Sciatic nerve (tissue), 2 donors: ENCODE measurements at regions not wholly inside any gene's neighbourhood (a gene's known extent, or its start where the extent isn't known, plus 50 kb on each side); places are given as distances from the start of the nearest gene placed in this dataset.

ENCODE experiments used
- ATAC-seq: fragments of 200-7000 bp; cut with Tn5 transposase; one replicate; pipeline ENCODE4 v1.9.1; 2020; ENCODE audit warnings: mild to moderate bottlenecking, moderate library complexity
- DNase-seq: peaks from one replicate; pipeline ENCODE4 v3.0.0-alpha.2; 2020; ENCODE audit warnings: low spot score
- intact Hi-C: fragments of 100-400 bp; cut with DNase I; formaldehyde crosslinking; loops from one replicate; pipeline ENCODE4 v1.14.2; 2022
- donor health status: DM: no; HTN: no; CAD: no.
- donor health status: DM: no; HTN: no; CAD: no.

GRCh38 chr20:12956303-12956702, 52.5 kb upstream of the SPTLC3 start:
- ATAC-seq (no peak), DNase-seq (no peak)
- intact Hi-C loops, result no loop called here

- no peak for ATAC-seq
- DNase-seq, result no peak
- intact Hi-C loops, result no loop called here
Observed at GRCh38 chr20:12957968-12958367, 50.8 kb upstream of the SPTLC3 start.
